GM21786 (cell line): ENCODE measurements at regions not wholly inside any gene's neighbourhood (a gene's known extent, or its start where the extent isn't known, plus 50 kb on each side); places are given as distances from the start of the nearest gene placed in this dataset.

Experiments
- ATAC-seq: cut with Tn5 transposase; IDR thresholded peaks from one replicate; pipeline ENCODE4 v1.9.1; 2021; ENCODE audit not compliant: unreplicated experiment

DNA sequence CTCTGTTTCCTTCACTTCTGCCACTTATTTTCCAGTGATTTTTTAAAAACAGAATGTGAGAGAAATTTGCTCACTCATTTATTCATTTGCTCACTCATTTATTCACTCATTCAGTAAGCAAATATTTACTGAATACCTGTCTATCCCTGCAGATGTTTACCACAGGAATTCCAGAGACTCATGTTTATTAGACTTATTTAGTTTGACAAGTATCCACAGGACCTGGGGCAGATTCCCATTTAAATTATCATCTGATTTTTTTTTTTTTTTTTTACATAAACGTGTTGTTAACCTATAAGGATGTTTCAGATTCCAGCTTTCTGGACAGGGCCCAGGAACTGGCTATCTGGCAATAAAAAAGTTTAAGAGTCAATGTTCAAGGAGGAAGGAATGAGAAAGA is 175.1 kb upstream of the ERBB4 start:
- no peak for ATAC-seq

DNA sequence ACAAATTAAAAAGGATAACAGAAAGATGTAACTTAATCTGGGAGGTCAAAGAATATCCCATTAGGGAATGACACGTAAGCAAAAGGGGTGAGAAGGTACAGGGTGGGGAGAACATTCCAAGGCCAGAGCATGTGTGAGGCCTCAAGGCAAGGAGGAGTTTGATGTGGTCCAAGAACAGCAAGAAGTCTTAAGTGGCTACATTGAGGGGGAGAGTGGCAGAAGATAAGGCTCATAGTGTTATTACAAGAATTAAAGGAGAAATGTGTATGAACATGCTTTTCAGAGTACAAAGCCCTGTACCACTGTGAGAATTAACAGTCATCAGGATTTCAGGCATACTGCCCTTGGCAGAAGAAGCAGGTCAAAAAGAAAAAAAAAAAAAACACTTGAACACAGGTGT is 174.4 kb upstream of the ERBB4 start:
- no peak for ATAC-seq

DNA sequence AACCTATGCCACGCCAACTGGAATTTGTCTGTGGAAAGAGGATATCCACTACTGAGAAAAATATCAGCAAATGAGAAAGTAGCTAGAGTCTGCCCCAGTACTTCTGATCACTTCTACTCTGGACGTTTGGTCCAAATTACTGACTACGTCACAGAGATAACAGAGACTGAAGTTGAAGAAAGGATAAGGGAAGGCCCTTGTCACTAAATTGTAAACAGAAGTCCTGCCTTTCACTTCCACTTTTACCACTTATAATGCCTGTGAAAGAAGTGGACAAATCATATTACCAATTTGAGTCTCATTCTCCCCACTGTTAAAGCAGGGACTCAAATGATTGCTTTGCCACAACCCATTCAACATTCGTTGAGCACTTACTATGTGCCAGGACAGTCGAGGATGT is 173.9 kb upstream of the ERBB4 start:
- ATAC-seq = peak; percentile 46

DNA sequence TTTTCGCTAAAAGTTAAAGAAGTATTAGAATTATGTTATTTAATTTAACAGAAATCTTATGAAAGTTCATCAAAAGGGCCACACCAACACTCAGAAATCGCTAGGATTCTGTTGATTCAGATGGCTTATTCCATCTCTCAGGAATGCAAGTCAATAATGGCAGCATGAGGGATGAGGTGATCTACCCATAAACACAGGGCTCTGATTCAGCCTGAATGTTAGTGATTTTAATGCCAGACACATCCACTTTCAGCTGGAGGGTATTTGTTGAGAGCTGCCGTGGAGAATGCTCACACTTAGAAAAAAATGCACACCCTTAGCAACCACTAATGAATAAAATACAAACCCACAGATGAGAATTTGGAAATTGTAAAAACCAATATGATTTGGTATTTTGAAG is 173.3 kb upstream of the ERBB4 start:
- ATAC-seq = no peak

DNA sequence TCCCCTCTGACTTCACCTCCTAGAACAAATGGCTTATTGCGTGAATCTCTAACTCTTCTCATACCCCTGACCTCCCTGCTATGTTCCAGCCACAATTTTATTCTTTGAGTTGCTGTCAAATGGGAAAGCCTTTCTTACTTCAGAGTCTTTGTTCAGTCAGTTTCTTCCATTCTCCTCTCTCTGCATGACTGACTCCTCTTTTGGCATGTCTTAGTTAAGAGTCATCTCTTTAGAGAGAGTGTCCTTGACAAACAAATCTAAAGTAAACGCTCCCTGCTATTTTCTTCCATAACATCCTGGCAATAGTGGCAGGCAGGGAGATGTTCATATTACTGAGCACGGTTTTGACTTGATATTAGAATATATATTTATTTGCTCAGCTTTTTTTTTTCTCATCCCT is 170.7 kb upstream of the ERBB4 start:
- ATAC-seq = no peak

DNA sequence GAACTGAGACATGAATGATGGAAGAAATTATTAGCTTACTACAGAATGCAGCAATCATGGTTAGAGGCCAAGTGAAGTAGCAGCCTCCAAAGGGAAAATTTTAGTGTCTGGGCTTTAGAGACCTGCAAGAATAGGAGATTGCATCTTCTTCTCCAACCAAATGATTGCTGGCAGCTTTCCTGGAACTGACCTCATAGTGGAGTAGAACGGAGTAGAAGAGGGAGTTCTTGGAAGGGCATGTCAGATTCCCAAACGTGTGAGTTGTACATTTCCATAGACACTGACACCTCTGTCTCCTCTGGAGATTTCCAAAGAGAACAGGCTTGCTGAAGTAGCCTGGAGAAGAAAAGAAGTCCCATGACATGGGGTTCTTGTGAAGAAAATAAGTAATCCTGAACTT is 169.8 kb upstream of the ERBB4 start:
- ATAC-seq = no peak

DNA sequence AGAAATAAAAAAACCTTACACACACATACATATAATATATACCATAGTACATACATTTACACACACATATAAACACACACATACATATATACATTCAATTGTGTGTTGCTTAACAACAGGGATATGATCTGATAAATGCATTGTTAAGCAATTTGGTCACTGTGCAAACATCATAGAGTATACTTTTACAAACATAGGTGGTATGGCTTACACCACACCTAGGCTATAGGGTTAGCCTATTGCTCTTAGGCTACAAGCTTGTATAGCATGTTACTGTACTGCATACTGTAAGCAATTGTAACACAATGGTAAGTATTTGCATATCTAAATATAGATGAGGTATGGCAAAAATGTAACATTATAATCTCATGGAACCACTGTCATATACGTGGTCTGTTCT is 156.8 kb upstream of the ERBB4 start:
- no peak for ATAC-seq

DNA sequence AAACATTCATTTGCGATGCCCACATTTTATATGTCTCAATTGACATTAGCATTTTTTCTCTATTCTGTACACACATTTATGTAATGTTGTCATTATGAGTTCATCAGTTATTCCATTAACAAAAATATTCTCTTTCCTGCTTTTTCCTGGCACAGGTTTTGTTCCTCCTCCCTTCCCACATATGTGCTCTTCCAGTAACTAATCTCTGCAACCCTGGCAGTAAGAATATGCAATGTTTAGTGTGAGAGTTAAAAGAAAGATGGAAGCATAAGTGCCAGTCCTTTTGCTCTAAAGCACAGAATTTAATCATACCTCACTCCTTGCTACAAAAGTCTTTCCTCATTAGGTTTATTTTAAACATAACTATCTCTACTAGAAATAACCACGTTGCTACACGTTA is 155.8 kb upstream of the ERBB4 start:
- ATAC-seq = no peak

DNA sequence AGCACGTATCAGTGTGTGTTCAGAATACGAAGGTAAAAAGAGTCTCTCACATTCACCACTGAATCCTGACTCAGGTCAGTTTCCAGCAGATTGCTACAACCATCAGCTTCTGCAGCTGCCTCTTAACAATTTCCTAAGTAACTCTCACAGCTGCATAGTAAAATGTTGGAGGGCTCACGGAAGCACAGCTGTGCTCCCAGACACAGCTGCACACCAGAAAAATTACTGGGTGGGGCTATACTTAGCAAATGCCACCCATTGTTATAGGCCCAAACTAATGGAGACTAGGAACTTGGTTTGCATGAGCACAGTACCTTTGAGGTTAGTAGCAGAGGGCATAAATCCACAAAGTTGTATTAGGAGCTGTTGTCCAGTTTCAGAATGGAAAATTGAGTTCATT is 153.9 kb upstream of the ERBB4 start:
- ATAC-seq = no peak

DNA sequence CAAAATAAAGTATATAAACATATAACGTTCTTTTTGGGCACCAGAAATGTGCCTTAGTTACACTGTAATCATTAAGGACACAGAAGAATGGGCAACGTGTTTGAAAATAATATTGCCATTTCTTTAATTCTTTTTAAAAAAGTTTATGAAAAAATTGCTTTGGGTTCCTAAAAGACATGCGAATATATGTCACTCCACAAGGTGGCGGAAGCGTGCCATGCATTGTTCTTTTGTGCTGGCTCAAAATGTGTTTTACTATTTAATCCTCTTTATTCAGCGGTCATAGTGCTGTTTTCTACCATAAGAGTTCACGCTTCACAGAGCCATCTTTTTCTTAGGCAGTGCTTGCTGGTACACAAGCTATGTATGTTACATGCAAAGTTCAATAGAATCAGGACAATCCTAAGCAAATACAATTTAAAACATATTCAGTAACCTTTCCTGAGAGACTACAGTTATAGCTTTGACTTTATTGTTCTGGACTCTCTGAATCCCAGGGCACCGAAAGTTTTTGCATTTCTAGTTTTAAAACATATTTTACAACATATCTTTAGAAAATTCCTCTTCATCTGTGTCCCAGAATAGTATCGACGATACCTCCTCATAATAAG is 147.8 kb upstream of the ERBB4 start:
- peak; percentile 73 for ATAC-seq

DNA sequence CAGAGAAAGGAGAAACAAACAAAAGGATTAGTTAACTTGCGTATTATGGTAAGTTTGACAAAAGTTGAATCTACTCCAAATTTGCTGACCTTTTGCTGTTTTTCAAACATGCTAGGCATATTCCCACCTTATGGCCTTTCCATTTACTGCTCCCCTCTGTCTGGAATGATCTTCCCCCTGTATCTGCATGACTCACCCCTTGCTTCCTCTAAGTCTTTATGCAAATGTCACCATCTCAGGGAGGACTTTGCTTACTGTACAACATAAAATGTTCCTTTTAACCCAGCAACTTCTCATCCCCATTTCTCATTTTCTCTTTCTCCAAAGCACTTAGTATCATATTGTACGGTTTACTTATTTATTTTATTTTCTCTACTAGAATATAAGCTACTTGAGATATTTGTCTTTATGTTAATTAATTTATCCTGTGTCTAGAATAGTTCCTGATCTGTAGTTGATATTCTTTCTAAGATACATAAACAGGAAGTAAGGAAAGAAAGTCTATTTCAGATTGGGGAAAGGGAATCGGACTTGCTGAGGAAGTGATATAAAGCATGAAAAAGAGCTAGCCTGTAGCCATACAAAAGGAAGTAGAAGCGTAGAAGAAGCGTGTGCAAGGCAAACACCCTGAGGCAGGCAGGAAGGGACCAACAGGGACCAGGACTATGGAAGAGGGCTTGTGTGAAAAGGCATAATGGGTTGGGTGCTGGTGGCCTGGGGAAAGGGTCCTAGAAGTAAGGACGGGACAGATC is 144.9 kb upstream of the ERBB4 start:
- no peak for ATAC-seq

DNA sequence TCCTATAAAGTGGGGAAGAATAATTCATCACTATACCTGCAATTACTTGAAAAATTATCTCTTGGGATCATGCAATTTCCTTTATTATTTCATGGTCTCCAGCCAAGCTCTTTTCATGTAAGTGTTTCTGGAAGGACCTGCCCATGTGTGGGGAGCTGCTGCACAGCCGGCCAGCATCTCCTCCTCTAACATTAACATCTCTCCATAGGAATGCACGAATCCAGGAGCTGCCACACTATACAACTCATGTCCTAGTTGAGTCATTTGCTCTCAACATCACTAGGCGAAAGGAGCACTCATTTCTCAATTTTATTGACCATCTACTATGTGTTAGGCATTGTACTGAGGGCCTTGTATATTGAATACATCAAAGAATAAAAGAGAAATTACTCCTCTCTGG is 144.3 kb upstream of the ERBB4 start:
- ATAC-seq = no peak

DNA sequence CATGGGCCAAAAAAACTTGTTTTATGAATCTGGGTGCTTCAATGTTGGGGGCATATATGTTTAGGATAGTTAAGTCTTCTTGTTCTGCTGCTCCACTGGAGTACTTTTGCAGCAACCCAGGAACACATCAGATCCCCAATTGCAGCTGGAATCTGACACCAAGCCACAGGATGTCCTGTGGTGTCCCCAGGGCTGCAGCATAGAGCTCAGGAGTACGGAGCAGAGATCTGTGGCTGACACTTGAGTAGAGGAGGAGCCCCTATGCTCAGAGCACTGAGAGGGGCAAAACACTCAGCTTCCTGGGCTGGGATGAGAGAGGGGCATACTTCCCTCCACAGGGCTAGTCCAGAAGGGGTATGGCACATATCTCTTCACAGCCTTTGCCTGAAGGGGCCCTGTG is 138.9 kb upstream of the ERBB4 start:
- no peak for ATAC-seq

DNA sequence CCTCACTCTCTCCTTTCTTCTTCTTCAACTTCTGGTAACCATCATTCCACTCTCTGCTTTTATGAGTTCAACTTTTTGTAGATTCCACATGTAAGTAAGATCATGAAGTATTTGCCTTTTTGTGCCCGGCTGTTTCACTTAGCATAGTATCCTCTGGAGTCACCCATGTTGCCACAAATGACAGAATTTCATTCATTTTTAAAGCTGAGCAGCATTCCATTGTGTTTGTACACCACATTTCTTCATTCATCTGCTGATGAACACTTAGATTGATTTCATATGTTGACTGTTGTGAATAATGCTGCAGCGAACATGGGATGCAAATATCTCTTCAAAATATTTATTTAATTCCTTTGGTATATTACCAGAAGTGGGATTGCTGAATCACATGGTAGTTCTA is 133.6 kb upstream of the ERBB4 start:
- no peak for ATAC-seq

DNA sequence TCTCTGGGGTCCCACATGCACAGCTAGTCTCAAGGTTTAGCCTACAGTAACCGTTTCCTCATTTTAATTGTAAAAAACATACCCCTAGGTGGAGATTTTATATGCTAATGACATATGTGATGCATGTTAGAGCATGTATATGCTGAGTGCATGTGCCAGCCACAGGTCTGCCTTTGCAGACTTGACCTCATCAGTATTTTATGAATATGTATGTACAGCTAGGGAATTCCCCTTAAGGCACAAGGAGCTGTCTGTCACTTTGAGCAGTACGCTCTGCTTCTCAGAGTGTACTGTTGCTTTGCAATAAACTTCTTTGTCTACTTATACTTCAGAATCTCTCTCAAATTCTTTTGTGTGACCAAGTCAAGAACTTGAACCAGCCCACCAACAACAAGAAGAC is 131.2 kb upstream of the ERBB4 start:
- ATAC-seq = peak; percentile 59

DNA sequence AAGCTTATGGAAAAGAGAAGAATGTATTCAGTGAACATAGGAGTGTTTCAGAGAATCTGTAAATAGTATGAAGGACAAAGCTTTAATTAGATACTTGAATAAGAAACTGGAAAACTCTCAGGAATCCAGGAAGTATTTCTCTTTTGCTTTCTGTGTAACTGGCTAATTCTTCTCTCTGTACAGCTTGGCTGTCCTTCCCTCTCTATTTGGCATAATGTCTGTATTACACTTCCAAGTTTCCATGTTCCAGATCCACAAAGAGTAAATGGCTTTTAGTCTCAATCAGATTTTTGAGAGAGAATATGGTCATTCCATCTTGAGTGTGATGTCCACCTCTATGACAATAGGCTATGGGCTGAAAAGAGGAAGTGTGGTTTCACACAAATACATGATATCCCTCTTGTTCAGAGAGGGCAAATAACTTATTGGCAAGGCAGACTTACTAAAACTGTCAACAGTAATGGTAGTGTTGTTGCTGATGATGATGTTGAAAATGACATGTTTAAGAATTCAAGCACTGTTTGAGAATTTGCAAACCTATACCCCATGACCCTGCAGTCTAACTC is 129.2 kb upstream of the ERBB4 start:
- no peak for ATAC-seq

DNA sequence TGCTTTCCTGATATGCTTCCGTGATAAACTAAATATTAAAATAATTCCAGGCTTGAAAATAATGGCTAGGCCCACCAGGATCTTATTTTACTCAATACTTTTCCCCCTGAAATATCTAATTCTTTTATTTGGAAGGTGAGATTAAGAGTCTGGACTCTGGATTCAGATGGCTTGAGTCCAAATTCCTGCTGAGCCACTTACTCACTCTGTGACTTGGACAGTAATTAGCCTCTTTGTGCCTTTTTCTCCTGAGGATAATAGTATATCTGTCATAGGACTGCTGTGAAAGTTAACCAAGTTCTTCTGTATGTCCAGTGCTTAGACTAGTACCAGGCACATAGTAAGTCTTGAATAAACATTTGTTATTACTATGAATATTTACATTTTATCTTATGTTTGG is 127.3 kb upstream of the ERBB4 start:
- ATAC-seq = no peak

DNA sequence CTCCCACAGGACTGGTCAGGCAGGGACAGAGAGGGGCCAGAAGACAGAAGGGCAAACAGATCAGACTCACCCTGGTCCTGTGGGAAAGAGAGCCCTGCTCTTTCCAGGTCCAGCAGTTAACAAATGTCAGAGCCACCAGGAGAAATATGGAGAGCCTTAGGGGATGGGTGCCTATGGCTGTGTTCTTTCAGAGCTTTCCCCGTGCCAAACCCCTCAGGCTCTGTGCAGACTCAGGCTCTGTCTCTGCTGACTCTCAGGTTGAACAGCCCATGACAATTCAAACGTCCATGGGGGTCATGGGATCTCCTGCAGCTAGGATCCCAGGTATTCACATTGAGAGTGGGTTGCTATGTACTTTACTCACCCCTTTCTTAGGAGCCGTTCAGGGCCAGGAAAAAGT is 120.8 kb upstream of the ERBB4 start:
- ATAC-seq = no peak

DNA sequence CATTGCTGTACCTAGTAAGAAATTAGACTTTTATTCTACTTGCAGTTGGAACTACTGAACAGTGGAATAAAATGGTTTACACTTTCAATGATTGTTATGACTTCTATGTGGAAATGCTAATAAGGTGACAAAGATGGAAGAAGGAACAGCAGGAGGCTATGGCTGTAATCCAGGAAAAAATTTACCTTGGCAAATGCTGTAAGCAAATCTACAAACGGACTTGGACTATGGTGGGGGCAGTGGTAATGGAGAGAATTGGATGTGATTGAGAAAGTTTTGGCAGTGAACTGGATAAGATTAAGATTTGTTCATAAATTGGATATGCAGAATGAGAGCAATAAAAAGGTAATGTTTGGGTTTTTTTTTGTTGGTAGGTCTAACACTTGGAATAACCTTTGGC is 111.0 kb upstream of the ERBB4 start:
- ATAC-seq = no peak

DNA sequence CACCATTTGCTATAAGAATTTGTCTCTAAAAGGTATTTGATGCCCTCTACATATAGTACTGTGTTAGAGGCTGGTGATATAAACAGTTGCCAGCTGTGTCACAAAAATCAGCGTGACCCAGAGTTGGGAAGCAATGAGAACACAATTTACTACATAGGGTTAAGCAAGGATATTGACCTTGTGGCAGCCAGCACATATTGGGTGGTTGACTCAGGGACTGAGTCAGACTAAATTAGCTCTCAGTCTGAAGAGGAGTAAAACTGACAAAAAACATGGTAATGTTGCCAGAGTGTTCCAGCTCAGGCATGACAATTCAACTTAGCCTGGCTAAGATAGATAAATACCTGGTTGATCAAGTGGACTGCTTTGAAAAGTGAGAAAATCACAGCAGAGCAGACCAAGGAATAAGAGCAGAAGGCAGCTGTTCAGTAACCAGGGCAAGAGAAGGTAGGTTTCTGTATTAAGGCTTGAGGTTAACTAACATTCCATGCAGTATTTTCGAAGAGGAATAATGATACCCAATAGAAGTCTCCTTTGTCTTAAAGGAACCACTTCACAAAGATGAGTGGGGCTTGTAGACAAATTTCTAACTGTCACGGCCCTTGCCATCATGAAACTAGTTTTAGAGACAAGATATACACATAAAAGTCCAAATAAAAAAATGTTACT is 108.2 kb upstream of the ERBB4 start:
- ATAC-seq = no peak

DNA sequence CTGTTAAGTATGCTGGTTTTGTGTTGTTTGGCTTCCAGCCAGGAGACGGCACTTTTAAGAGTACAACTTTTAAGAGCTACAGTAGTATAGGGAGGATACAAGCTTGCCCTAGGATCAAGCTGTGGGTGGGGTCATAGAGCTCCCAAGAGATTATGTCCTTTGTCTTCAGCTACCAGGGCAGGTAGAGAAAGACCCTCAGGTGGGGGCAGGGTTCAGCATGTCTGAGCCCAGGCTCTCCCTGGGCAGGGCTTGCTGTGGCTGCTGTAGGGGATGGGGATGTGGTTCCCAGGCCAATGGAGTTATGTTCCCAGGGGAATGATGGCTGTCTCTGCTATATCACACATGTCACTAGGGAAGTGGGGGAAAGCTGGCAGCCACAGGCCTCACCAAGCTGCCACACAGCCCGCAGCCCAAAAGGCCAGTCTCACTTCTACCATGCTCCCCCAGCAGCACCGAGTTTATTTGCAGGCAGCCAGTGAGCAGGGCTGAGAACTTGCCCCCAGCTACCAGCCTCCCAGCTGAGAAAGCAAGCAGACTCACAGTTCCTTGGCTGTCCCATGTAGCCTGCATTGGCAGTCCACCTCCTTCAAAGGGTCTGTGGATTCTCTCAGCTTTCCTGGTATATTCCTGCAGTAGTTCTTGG is 105.7 kb upstream of the ERBB4 start:
- no peak for ATAC-seq

DNA sequence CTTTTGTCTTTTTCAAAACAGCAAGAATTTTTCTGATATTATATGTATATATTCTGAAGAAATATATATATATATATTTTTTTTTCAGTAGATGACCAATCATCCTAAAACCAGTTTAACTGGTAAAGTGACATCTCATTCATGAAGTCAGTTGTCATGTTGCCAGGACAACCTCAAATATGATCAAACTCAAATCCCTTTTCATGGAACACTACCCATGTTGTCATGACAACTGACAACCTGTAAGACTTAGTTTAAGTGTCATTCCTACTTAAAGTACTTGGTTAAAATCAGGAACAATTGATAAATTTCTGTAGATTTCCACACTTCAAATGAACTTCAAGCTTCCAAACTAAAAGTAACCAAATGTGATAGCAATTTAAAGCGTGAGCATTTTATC is 101.8 kb upstream of the ERBB4 start:
- ATAC-seq = no peak
